NOMO-1 treated with DMSO at 0.1 percent for 48 hours (cell line): ENCODE measurements at regions not wholly inside any gene's neighbourhood (a gene's known extent, or its start where the extent isn't known, plus 50 kb on each side); places are given as distances from the start of the nearest gene placed in this dataset.
"Not testable (repeated sequence)": the region's sequence is repeated elsewhere in the genome, so short reads cannot be mapped to it uniquely, and the experiment has no call there.

ENCODE experiments used
- DNase-seq: peaks from one replicate; lab custom pipeline; 2025; ENCODE audit not compliant: unreplicated experiment; lab: John Stamatoyannopoulos, UW

DNA sequence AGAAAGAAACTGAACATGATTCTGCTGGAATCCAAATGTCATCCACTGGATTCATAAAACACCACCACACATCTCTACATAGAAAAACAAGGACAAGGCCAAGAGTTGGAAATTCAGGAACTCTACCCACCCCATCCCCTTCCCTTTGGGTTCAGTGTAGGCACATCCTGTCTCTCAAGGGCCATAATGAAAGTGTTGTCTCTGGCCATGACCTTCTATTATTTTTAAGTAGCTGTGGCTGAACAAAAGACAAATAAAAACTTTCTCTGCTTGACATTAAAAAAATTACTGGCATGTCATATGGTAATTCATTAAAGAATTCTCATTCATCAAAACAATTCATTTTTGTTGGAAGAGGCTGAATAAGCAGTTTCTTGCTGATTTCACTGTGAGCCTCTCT, 54.9 kb upstream of the ZBTB18 start:
- no peak for DNase-seq

- DNase-seq: no peak
These were observed 59.4 kb upstream of the ZBTB18 start for GRCh38 chr1:243991650-243992049.

DNA sequence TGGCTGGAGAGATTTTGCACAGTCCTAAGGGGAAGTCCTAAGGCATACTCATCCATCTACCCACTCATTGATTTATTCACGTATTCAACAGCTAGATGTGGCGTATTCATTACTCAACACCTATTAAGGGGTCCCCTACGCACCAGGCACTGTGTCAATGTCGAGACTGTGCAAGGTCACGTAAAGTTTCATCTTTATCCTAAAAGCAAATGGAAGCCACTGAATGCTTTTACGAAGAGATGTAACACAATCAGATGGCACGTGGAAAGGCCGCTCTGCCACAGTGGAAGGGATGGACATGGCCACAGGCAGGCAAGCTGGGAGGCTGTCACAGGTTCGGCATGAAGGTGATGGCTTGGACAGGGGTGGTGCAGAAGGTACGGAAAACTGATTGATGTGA, 66.3 kb upstream of the ZBTB18 start:
- no peak for DNase-seq

DNA sequence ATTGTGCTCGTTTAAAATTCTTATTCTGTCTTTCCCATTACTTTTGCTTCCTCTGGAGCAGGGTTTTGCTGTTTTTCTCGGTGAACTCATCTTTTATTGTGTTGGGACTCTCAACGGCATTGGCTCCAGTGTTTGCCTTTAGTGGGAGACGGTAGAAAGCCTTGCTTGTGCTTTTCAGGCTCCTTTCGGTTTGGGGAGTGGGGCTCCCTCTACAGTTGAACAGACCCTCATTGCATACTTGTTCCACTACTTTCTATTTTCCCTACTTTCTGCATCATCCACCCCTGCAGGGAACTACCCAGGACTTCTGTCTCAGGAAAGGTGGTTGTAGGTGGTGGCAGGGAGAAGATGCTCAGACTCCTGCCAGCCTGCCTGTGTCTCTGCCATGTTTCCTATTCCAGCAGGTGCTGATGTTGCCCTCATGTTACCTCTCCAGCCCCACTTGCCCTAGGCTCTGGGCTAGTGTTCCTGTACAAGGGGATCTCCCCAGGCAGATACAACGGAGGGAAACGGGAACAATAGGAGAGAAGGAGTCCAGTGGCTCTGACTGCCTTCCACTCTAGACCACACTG, 68.5 kb upstream of the ZBTB18 start:
- DNase-seq: no peak

GRCh38 chr1:243980471-243980870, 70.6 kb upstream of the ZBTB18 start:
- no peak for DNase-seq

DNA sequence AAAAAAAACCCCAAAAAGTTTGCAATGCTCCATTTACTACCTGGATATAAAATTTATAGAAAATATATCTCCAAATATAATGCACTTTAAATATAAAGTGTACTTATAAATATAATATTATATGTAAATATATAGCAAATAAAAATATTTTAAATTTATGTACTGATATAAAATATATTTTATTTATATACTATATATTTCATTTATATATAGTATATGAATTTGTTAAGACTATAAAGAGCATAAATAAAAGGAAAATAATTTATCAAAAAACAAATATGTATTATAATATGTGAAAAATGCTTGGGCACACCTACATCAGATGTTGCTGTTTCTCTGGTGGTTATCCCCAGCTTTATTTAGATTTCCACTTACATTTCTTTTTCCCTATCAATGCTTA, 71.0 kb upstream of the ZBTB18 start:
- no peak for DNase-seq

DNA sequence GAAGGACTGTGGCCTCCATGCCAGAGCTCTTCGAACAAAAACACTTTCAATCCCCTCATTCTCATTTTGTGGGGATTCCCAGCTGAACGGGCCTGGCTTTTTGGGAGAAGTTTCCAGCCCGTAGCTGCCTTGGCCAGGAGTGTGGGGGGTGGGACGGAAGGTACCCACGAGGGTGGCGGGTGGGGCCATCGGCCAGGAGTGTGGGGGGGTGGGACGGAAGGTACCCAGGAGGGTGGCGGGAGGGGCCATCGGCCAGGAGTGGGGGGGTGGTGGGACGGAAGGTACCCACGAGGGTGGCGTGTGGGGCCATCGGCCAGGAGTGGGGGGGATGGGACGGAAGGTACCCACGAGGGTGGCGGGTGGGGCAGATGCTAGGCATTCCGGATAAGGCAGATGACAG, 71.7 kb upstream of the ZBTB18 start:
- DNase-seq: no peak

DNA sequence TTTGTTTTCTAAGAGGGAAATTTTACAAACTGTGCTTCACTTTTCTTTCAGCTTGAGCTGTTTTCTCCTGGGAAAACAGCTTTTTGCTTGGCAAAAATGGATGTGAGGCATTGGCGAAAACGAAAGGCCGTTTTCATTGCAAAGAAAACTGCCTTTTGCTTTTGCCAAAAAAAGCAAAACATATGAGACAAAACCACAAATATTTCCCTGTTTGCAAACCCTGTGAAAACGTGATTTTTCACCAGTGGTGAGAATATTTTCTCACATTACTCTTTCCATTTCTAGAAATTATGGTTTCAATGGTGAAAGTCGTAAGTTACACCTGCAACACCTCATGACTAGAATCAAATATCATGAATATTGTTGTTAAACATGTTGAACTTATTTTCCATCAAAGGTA, 74.0 kb upstream of the ZBTB18 start:
- DNase-seq: no peak

DNA sequence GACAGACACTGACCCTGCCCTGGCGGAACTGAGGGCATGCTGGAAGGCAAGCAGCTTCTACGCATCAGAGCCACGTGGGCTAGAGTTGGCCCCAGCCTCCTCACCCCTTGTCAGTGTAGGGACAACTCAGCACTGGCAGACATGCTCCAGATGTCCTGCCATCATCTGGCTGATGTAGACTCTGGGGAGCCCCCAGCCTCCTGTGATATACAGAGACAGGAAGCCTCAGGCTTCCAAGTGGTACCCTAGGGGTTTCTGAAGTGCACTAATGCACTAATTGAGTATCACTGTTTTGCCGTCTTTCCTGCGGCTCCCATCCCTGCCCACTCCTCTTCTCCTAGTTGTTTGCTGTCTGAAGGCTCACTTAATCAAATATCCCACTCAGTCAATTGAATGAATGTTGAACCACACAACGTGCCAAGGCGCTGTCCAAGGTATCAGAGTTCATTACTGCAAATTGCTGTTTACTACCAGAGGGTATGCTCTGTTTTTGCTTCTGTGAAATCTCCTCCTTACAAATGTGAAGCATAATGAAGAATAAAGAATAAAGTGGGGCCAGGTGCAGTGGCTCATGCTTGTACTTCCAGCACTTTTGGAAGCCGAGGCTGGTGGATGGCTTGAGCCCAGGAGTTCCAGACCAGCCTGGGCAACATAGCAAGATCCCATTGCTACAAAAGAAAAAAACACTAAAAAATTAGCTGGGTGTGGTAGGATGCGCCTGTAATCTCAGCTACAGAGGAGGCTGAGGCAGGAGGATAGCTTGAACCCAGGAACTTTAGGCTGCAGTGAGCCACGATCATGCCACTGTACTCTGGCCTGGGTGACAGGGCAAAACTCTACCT, 76.4 kb upstream of the ZBTB18 start:
- no peak for DNase-seq

- no peak for DNase-seq
These were observed 77.9 kb upstream of the ZBTB18 start for GRCh38 chr1:243973169-243973568.

GRCh38 chr1:243970077-243970476, 81.0 kb upstream of the ZBTB18 start:
- DNase-seq: no peak

- no peak for DNase-seq
These were observed 82.7 kb upstream of the ZBTB18 start for GRCh38 chr1:243968413-243968812.

GRCh38 chr1:243964915-243965314, 86.2 kb upstream of the ZBTB18 start:
- no peak for DNase-seq

DNA sequence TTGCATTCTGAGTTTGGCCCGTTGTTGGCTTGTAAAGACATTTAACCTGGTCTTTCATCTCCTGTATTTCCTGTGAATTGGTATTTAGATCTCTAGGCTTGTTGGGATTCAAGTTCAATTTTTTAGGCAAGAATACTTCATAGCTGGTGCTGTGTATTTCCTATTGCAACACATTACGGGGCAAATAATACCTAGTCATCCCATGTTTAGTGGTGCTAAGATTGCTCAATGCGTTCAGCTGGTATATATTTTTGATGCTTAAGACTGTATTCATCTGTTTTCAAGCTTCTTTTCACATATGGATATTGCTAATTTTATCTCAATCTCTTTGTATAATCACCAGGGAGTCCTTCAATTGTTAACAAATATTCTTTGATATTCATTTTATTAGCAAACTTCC, 87.5 kb upstream of the ZBTB18 start:
- peak; percentile 82 for DNase-seq

DNA sequence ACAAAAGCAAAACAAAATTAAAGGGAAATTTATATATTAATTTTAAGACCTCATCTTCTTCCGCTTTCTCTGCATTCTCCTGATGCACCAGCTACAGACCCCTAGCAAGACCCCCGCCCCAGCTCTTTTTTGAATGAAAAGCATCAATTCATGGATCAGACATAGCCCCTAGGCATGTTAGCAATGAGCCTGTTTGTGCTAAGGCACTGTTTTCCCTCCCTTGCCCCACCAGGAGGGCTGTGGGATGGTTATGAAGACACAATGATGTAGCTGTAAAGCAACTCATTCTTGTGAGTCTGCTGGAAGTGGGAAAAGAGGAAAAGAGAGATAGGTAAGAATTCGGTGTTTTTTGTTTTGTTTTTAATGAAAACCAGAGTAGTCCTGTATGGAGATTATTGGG, 88.5 kb upstream of the ZBTB18 start:
- DNase-seq: no peak

GRCh38 chr1:243959998-243960397, 91.1 kb upstream of the ZBTB18 start:
- DNase-seq: no peak

DNA sequence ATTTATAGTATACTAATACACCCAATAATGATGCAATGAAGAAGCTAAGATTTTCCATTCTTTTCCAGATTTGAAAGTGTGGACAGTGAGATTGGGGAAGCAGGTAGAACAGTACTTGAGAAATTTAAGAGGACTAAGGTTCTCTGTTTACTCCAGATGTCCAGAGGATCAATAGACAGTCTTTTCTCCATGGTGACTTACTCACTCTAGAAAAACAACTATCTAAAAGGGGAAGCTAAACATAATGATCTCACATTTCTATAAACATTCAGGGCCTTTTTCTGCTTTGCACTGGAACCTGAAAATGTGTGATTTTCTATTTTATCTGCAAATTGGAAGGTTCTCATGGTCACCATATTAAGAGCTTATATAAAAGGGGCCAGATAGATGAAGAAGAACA, 93.9 kb upstream of the ZBTB18 start:
- DNase-seq: no peak

- DNase-seq: no peak
These were observed 94.6 kb upstream of the ZBTB18 start for GRCh38 chr1:243956450-243956849.

GRCh38 chr1:243951207-243951606, 99.9 kb upstream of the ZBTB18 start:
- not testable (repeated sequence) for DNase-seq

GRCh38 chr1:243950166-243950565, 100.1 kb upstream of the AKT3 start:
- no peak for DNase-seq

GRCh38 chr1:243946946-243947345, 96.9 kb upstream of the AKT3 start:
- DNase-seq: peak; percentile 35

DNA sequence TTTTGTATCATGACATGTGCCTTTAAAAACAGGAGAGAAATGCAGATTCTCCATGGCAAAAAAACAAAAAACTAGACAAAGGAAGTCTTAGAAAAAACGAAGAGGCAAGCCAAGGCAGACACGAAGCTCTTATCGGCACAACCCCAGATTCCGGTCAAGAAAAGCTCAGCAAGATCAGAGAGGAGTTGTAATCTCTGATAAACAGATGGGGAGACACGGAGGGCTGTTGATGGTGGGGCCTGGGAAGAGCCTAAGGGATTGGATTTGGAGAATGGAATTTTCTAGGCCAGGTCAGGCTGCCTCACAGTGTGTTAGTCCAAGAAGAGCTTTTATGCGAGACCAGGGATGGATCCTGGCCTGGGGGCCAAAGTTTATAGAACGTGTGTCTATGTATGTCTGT, 96.2 kb upstream of the AKT3 start:
- DNase-seq: no peak

- no peak for DNase-seq
These were observed 95.7 kb upstream of the AKT3 start for GRCh38 chr1:243945727-243946126.
